GM21786 (cell line): ENCODE measurements at regions not wholly inside any gene's neighbourhood (a gene's known extent, or its start where the extent isn't known, plus 50 kb on each side); places are given as distances from the start of the nearest gene placed in this dataset.
A peak's percentile ranks its signal among the peaks of the same experiment; 100 is the strongest.

ENCODE experiments used
- ATAC-seq: cut with Tn5 transposase; IDR thresholded peaks from one replicate; pipeline ENCODE4 v1.9.1; 2021; ENCODE audit not compliant: unreplicated experiment

DNA sequence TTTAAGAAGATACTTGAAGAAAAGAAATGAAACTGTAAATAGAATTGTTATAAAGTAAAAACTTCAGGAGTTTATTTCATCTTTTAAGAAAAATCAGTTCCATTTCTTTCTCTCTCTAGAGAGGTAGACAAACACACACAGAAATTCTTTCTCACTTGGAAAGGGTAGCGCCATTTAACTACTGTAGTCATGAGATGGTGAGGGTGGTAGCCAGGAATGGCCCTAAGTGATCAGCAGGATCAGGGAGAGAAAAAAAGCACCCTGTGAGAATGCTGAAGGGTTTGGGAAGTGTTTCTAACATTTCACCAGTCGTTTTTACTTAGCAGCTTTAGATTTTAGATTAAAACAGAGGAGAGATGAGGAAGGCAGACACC is 205.7 kb upstream of the RUNX1 start:
- ATAC-seq = no peak

DNA sequence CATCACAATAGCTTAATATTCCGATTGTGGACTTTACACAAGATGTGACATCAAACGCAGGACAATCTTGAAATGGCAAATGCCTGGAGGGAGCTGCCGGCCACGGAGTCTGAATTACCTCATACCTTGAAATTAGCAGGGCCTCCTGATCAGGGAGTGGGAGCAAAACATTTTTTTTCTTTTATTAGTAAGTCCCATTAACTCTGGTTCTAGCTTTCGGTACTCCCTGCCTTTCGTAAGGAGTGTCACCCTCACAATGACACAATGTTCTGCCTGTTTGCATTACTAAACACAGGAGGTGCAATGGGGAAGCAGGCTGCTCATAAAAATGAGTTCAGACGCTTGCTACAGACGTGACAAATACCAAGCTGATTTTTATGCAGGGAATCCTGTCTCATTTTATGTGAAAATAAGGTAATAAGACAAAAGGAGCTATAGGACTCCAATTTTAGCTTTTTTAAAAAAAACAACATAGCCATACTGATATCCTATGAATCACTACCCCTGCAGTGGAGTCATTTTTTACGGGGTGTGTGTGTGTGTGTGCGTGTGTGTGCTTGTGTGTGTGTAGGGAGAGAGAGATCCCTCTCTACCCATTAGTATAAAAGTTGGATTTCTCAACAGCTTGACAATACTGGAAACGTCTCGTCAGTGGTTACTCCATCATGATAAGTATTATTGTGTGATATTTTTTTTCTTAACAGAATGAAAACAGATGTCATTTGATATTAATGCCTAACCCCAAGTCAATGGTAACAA is 205.1 kb upstream of the RUNX1 start:
- no peak for ATAC-seq

DNA sequence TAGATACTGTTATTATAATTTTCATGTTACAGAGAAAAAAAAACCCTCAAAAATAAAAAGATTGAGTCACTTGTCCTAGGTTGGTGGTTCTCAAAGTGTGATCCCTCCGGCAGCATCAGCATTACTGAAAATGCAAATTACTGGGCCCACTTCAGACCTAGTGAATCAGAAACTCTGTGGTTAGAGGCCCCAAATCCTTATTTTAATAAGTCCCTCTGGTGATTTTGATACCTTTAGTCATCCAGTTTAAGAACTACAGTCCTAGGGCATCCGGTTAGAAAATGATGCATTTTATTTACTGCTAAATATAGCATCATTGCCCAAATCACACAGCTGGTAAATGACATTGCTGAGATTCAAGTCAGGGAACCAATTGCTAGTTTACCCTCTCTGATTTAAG is 203.7 kb upstream of the RUNX1 start:
- no peak for ATAC-seq

DNA sequence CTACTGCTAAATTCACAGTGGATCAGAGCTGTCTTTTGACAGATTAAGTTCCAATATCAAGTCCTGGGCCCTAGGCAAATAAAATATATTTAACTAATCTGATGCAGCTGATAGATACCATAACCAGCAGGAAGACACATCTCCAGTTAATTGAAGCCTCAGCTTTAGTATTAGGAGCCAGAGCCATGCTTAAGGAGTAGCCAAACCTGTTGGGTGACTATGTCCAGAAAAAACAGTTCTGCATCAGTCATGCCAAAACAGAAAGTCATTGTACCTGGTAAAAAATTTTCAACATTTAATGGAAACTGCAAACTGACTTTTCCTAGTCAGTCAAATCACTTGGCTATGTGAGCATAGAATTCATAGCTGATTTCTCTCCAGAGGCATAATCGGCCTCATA is 200.5 kb upstream of the RUNX1 start:
- no peak for ATAC-seq

DNA sequence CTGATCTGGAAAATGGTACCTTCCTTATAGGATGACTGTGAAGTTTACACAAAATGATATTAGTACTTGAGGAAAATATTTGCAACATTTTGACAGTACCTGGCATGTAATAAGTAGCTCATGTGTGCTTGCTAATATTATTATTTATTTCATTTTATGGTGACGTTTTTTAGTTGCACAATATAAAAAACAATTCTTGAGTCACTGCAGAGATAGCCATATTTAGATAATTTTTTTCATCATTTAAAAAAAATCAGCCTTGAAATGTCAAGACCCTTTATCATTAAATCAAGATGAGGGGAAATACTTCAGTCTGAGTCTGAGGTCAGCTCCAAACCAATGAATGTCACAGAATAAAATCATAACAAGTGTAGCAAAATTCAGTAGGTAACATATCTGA is 196.8 kb upstream of the RUNX1 start:
- ATAC-seq = no peak

DNA sequence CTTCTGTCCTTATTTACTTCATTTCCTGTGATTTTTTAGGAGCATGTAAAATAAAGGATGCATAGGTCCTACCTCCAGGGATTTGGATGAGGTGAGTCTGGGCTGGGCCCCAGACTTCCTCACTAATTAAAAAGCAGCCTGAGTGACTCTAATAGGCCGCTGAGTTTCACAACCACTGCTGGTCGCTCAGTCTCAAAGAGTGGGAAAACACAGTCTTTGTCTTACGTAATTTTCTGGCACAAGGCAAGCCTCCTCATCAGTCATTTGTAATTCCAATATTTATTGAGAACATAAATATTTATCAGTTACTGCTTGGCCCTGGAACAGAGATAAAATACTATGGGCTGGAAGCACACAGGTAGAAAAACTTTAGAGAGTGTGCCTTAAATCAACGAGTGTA is 195.4 kb upstream of the RUNX1 start:
- ATAC-seq = no peak

DNA sequence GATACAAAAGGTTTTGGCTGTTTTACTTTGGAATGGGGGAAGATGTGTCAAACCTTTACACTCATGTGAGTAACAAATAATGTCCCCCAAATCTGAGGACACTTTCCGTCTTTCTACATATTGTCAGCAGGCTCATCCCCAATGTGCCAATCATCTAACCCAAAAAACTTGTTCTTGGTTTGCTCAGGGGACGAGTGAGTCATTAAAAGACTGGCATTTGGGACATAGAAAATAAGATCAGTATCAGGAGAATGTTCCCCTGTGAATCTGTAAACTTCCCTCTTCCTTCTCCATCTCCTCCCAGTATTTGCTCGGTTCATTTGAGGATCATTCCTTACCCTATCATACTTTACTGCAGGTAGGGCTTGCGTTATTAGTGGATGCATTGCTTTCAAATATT is 194.1 kb upstream of the RUNX1 start:
- ATAC-seq = no peak

DNA sequence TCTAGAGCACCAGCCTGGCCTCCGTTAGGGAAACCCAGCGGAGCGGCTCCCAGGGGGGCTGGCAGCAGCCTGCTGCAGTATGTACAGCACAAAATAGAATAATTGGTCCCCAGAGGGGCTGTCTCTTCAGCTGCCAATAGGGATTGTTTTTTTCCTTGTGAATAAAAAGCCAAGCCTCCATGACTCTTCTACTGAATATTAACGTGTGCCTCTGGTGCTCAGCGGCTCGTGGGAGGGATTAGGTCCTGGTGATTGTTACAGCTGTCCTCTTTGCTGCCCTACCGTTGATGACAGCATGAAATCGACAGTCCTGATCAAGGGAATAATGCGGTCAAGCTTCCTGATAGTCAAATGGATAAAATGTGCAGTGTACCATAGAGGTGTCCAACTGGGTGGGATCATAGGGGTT is 190.7 kb upstream of the RUNX1 start:
- no peak for ATAC-seq

DNA sequence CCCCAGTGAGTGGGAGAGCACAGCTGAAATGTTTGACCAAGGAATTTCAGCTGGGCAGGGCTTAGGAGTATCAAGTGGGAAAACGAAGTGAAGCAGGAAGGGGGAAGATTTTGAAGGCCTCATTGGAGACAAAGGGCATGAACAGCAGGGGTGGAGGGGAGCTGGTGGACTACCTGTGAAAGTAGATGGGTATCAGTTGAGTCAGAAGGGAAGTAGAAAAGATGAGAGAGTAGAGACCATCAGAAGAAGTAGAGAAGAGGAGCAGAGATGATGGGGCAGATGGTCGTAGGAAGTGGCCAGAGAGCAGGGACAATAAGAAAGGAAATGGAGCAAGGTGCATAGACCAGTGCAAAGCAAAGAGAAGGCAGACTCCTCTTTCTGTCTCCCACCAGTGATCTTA is 189.0 kb upstream of the RUNX1 start:
- ATAC-seq = no peak

DNA sequence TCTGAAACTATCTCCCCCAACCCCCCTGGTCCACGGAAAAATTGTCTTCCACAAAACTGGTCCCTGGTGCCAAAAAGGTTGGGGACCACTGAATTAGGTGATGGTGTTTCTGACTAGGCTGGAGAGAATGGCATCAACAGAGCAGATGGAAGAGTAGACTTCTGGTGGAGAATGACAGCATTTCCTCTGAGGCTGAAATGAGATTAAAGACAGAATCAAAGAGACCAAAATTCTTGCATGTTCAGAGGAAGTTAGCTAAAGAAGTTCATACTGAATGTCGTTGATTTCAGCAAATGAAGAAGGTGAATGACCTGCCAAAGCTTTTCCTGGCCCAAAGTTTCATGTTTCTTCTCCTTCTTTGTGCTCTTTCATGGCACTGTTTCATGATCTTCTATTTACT is 188.2 kb upstream of the RUNX1 start:
- ATAC-seq = no peak

DNA sequence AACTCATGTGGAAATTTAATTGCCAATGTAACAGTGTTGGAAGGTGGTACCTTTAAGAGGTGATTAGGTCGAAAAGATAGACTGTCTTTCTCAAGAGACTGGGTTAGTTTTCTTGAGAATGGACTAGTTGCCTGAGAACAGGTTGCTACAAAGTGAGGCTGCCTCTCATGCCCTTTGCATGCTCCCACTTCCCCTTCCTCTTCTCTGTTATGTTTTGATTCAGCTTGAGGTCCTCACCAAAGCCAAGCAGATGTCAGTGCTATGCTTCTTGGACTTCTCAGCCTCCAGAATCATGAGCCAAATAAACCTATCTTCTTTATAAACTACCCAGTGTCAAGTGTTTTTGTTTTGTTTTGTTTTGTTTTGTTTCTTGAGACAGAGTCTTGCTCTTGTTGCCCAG is 187.0 kb upstream of the RUNX1 start:
- no peak for ATAC-seq

DNA sequence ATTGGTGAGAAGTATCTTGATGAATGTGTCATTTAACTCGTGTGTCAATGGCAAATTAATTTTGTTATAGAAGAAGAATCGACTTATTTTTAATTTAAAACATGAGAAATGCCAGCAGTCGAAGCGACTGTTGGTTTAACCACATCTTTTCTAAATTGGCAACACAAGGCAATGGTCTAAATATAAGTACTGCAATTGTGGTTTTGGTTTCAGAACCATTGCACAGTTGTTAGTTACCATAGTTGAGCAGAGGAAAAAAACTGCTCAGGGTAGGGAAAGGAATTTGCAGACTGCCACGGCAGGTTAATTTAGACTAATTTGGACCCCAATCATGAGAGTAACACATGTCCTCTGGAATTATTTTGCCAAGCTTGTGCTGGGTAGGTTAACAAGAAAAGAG is 185.6 kb upstream of the RUNX1 start:
- no peak for ATAC-seq

DNA sequence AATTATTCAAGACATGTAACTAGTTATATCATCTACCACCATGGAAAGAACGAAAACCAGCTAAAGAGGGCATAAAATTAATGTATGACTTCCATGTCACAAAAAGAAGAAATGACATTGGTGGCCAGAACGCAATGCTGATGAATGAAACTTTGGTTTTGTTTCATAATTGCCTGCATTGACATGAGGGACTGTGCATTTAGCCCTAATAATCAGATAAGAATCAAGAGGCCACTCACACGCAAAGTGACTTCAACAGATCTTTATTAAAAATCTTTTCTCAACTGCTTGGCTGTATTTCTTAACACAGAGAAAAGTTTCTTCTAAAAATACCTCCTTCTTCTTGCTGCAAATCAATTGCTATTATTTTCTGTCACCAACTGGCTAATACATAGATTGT is 184.7 kb upstream of the RUNX1 start:
- no peak for ATAC-seq

DNA sequence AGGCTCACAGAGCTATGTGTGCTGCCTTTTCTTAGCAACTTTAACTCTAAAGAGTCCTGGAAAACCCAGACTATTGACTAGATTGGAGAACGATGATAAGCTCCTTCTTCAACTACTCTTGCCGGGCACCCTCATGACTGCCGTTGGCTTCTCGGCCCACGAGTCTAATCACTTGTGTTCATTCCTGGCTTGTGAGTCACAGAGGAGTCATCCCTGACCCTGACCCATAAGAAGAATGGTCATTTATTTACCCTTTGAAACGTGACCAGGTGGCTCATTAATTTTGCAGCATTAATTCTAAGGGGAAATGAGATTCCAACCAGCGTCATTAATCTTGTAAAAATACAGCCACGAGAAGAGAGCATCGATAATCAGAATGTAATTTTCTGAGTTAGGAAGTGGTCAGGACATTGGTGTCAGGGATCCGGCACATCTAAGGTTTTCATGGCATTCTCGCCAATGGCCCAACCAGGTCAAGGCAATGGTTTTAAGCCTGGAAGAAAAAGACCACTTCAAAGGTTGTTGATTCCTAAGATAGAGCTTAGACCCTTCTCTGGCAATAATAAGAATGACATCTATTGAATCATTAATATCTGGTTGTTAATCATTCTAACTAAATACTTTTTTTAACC is 183.6 kb upstream of the RUNX1 start:
- no peak for ATAC-seq

DNA sequence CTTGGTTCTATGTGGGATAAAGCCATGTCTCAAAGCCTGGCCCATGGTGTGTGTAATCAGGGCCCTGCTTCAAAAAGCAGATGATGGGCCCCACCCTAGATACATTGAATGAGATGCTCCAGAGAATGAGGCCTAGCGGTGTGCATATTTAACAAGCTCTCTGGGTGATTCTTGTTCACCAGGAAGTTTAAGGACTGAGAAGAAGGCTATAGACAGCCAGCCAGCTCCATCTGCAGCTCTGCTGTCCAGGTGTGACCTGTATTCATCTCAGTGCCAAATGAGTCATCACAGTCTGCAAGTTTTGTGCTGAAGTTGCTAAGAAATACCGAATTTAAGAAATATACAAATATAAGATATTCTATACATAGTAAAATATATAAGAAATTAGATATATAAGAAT is 182.0 kb upstream of the RUNX1 start:
- ATAC-seq = no peak

DNA sequence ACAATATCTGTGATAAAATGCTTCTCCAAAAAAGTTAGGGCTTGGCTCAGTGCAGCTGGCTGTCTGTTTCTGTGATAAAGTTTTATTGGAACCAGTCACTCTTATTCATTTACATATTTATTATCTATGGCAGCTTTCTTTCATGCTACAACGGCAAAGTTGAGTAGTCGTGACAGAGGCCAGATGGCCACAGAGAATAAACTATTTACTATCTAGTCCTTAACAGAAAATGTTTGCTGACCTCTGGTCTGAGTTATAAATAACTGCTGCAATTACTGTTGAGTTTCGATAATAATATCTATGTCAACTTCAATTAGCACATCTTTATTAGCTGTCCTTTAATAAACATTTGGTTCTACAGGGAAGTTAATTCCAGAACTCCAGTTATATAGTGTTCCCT is 180.2 kb upstream of the RUNX1 start:
- ATAC-seq = no peak

DNA sequence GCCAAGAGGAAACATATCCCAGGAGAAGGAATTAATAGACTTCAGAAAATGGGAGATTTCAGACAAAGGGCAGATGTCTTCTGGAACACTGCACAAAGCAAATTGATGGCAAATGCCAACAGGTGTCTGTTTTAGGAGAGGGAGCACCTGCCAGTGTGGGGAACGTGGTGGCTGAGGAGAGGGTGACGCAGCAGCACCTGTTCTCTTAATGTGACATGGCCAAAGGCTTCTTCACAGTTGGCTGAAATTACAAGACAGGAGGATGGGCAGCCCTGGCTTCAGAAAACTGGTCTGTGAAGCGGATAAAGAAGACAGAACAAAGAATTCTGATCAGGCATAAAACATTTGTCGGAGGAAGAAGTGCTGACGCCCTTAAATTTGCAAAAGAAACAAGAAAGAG is 178.7 kb upstream of the RUNX1 start:
- peak; percentile 21 for ATAC-seq

DNA sequence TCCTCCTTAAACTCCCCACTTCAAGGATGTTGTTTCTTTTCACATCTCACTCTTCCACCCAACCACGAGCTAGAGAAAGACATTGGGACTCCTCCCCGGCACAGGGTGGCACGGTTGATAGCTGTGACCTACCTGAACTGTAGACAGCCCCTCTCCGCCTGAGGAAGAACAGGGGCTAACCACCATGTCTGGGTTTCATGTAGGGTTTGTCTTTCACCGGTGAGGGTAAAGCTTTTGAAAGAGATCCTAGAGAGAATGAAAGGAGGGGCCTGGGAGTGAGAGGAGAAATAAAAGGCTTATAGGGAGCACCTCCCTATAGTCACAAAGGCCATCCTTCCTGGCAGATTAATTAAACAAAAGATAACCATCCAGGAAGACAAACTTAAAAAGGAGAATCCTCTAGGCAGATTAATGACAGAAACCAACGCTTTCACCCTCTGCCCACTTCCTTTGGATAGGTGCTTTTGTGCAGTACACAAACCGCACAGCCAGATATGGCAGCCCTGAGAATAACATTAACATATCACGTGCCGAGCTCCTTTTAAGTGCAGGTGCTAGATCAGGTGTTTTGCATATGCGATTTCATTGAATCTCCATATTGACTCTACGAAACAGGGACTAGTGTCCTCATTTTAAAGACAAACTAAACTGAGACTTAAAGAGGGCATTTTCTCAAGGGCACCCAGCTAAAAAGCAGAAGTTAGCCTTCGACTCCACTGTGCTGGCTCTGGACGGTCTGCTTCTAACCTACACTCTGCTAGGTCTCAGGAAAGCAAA is 178.1 kb upstream of the RUNX1 start:
- ATAC-seq = peak; percentile 86

DNA sequence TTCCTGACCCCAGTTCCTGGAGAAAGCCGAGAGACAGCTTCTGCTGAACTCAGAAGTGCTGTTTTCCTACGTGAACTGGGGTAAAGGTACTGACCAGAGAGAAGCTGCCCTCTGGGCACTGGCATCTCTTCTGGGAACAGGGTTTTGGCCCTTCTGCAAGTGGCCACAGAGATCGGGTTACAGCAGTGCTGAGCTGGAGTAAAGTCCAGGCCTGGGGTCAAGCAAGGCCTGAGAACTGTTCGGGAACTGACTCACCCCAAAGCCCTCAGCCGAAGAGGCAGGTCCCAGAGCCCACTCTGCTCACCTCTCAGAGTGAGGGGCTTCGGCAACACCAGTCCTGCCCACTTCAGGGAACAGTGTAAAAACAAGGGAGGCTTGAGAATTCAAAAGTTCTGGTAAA is 177.2 kb upstream of the RUNX1 start:
- ATAC-seq = no peak

DNA sequence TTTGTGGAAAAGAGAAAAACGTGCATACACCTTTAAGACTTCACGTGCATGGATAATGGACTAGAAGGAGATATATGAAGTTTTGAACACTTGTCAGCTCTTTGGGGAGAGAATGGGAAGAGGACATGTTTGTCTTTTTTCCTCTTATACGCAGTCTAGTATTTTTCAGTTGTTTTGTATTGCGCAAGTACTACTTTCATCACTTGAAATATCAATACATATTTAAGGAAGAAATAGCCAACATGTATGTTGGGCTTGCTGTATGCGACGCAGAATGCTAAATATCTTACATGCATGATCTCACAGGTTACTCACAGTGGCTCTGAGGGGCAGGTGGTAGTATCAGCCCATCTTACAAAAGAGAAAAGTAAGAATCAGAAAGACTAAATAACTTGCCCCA is 176.5 kb upstream of the RUNX1 start:
- ATAC-seq = no peak

DNA sequence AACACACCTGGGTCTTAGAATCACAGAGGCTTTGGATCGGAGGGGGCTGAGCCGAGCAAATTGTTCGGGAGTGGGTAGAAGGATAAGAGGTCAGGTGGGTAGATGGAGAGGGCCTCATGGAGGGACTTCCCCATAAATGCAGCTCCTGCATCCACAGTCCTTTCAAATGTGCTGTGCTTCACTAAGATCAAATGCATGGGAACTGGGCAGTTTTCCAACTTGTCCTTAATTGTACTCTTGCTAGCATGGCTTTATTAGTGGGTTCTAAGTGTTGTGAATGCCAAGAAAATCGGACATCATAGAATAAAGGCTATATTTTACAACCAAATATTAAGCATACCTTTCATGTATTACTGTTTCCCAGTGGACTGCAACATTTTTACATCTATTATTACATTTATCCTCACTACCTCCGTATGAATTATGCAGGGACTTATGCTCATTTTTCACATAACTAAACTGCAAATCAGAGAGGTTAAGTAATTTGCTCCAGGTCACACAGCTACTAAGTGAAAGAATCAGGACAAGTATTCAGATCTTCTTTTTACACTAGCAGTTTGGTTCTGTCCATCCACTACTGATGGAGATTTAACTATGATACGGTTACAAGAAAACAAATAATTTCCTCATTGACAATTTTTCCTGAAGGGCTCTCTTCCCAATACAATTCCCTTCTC is 174.5 kb upstream of the RUNX1 start:
- no peak for ATAC-seq

DNA sequence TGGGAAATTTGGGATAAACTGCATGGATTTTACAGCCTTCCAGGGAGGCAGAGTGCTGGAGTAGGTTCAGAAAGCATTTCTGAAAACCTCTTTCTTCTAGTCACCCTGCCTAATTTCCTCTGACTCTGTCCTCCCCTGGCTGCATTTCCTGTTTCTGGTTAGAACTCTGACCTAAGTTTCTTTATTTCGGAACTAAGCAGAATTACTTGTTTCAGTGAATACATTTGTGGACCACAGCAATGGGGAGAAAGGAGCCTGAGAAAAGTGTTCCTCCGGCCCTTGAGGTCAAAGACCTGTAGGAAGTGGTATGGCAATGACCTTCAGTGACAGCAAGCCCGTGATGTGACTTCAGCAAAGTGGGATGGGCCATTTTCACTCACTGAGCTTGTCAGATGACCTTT is 173.4 kb upstream of the RUNX1 start:
- ATAC-seq = no peak
